ENCODE measurements at regions not wholly inside any gene's neighbourhood (a gene's known extent, or its start where the extent isn't known, plus 50 kb on each side); places are given as distances from the start of the nearest gene placed in this dataset.

DNA sequence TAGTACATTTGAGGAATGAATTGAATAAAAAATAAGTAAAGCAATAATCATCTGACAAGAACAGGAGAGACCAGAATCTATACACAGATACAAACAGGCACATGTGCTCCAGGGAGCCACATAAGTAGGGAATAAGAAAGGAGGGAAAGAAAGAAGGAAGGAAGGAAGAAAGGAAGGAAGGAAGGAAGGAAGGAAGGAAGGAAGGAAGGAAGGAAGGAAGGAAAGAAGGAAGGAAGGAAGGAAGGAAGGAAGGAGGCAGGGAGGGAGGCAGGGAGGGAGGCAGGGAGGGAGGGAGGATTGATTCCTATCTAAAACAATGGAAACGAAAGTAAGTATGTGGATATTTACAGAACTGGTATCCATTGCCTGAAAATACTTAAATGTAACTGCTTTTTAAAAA is 475.8 kb downstream of the NLGN4X start:
- TF ChIP-seq POLR2A (IDR thresholded peaks at IDR 0.05; ENCODE audit: low read depth, low read length) (no peak), MYC (IDR thresholded peaks at IDR 0.05; ENCODE audit: low read depth, low read length) (no peak), MAX (IDR thresholded peaks at IDR 0.05; ENCODE audit: insufficient read depth, insufficient read length) (no peak), POLR2AphosphoS5 (IDR thresholded peaks at IDR 0.05; ENCODE audit: insufficient read depth, low read depth, low read length) (no peak), GATA2 (IDR thresholded peaks at IDR 0.05; ENCODE audit: insufficient read depth, insufficient read length, low read depth, low read length) (no peak), EZH2 (IDR thresholded peaks at IDR 0.05; ENCODE audit: borderline replicate concordance, low read depth, low read length, severe bottlenecking) (no peak)
- TF ChIP-seq, protein P1, sequence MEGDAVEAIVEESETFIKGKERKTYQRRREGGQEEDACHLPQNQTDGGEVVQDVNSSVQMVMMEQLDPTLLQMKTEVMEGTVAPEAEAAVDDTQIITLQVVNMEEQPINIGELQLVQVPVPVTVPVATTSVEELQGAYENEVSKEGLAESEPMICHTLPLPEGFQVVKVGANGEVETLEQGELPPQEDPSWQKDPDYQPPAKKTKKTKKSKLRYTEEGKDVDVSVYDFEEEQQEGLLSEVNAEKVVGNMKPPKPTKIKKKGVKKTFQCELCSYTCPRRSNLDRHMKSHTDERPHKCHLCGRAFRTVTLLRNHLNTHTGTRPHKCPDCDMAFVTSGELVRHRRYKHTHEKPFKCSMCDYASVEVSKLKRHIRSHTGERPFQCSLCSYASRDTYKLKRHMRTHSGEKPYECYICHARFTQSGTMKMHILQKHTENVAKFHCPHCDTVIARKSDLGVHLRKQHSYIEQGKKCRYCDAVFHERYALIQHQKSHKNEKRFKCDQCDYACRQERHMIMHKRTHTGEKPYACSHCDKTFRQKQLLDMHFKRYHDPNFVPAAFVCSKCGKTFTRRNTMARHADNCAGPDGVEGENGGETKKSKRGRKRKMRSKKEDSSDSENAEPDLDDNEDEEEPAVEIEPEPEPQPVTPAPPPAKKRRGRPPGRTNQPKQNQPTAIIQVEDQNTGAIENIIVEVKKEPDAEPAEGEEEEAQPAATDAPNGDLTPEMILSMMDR (IDR thresholded peaks at IDR 0.05; ENCODE audit: extremely low read depth in 1 of 2, insufficient read depth in 1 of 2, low read depth in 1 of 2, low read length in 2 of 2) = no peak
